Hepatocyte (in vitro differentiated cells): ENCODE measurements at regions not wholly inside any gene's neighbourhood (a gene's known extent, or its start where the extent isn't known, plus 50 kb on each side); places are given as distances from the start of the nearest gene placed in this dataset.

ENCODE experiments used
- EZH2 ChIP-seq: fragments of 200-600 bp; sonication (generic); IDR thresholded peaks from 2 replicates; pipeline ENCODE4 v1.6.1; 2016; ENCODE audit warnings: antibody characterized with exemption, mild to moderate bottlenecking, borderline replicate concordance
- TF ChIP-seq, protein P1 (sequence below): fragments of 200-600 bp; sonication (generic); IDR thresholded peaks from 2 replicates; pipeline ENCODE4 v1.5.1; 2016; ENCODE audit warnings: antibody characterized with exemption, mild to moderate bottlenecking; ENCODE audit not compliant: poor library complexity

- TF ChIP-seq, protein P1, sequence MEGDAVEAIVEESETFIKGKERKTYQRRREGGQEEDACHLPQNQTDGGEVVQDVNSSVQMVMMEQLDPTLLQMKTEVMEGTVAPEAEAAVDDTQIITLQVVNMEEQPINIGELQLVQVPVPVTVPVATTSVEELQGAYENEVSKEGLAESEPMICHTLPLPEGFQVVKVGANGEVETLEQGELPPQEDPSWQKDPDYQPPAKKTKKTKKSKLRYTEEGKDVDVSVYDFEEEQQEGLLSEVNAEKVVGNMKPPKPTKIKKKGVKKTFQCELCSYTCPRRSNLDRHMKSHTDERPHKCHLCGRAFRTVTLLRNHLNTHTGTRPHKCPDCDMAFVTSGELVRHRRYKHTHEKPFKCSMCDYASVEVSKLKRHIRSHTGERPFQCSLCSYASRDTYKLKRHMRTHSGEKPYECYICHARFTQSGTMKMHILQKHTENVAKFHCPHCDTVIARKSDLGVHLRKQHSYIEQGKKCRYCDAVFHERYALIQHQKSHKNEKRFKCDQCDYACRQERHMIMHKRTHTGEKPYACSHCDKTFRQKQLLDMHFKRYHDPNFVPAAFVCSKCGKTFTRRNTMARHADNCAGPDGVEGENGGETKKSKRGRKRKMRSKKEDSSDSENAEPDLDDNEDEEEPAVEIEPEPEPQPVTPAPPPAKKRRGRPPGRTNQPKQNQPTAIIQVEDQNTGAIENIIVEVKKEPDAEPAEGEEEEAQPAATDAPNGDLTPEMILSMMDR: no peak
- no peak for TF ChIP-seq EZH2
Observed at GRCh38 chr10:18886102-18886501, 162.5 kb upstream of the MALRD1 start.
